Endodermal cell (in vitro differentiated cells): ENCODE measurements at regions not wholly inside any gene's neighbourhood (a gene's known extent, or its start where the extent isn't known, plus 50 kb on each side); places are given as distances from the start of the nearest gene placed in this dataset.

Source experiments
- DNase-seq: peaks from one replicate; pipeline ENCODE4 v3.0.0-alpha.2; 2017
- H3K27ac ChIP-seq: 2 replicates; pipeline ENCODE4 v1.5.1; 2013; ENCODE audit warnings: mild to moderate bottlenecking, low read depth, low read length, moderate library complexity
- H3K27me3 ChIP-seq: 2 replicates; pipeline ENCODE4 v1.6.1; 2013; ENCODE audit warnings: mild to moderate bottlenecking, low read length, moderate library complexity; ENCODE audit not compliant: insufficient read depth, control insufficient read depth, poor library complexity, severe bottlenecking
- H3K36me3 ChIP-seq: 2 replicates; pipeline ENCODE4 v1.7.0; 2013; ENCODE audit warnings: mild to moderate bottlenecking, low read length, moderate library complexity; ENCODE audit not compliant: control insufficient read depth, insufficient read depth
- H3K4me1 ChIP-seq: one replicate; pipeline ENCODE4 v1.7.0; 2013; ENCODE audit warnings: low read length; ENCODE audit not compliant: control insufficient read depth, insufficient read depth
- H3K4me3 ChIP-seq: 2 replicates; pipeline ENCODE4 v1.5.1; 2013; ENCODE audit warnings: mild to moderate bottlenecking, low read length, moderate library complexity
- H3K9ac ChIP-seq: 2 replicates; pipeline ENCODE4 v1.6.1; 2013; ENCODE audit warnings: mild to moderate bottlenecking, low read length, moderate library complexity; ENCODE audit not compliant: poor library complexity, severe bottlenecking; ENCODE audit errors: extremely low read depth
- H3K9me3 ChIP-seq: 2 replicates; pipeline ENCODE4 v1.6.1; 2013; ENCODE audit warnings: mild to moderate bottlenecking, low read length, moderate library complexity; ENCODE audit not compliant: control insufficient read depth
- H3K27ac Mint-ChIP-seq: 2 replicates; pipeline ENCODE4 v1.8.0; 2020; ENCODE audit warnings: mixed read lengths
- H3K27me3 Mint-ChIP-seq: 2 replicates; pipeline ENCODE4 v1.8.0; 2021; ENCODE audit warnings: mild to moderate bottlenecking, mixed read lengths; ENCODE audit not compliant: insufficient read depth
- H3K36me3 Mint-ChIP-seq: 2 replicates; pipeline ENCODE4 v1.8.0; 2020; ENCODE audit warnings: low read depth, mixed read lengths
- H3K4me1 Mint-ChIP-seq: 2 replicates; pipeline ENCODE4 v1.8.0; 2020; ENCODE audit warnings: mixed read lengths
- H3K4me3 Mint-ChIP-seq: 2 replicates; pipeline ENCODE4 v1.8.0; 2020; ENCODE audit warnings: mild to moderate bottlenecking, moderate library complexity, mixed read lengths
- H3K9me3 Mint-ChIP-seq: 2 replicates; pipeline ENCODE4 v1.8.0; 2020; ENCODE audit warnings: mild to moderate bottlenecking, mixed read lengths
- WGBS, 2 experiments: methylation state at CpG; one replicate each; pipeline versions ENCODE4 v1.1.5 to v1.1.7; 2013; ENCODE audit warnings: missing lambda C conversion rate in 2 of 2, mixed read lengths in 1 of 2; ENCODE audit not compliant: insufficient coverage in 1 of 2, insufficient read length in 1 of 2; 5-methylcytosine and 5-hydroxymethylcytosine counted together
- TF ChIP-seq, protein P1 (sequence below): fragments of 200-600 bp; sonication (generic); conservative IDR thresholded peaks from 2 replicates; pipeline ENCODE4 v1.5.0; 2021; ENCODE audit warnings: antibody characterized with exemption, mild to moderate bottlenecking

DNA sequence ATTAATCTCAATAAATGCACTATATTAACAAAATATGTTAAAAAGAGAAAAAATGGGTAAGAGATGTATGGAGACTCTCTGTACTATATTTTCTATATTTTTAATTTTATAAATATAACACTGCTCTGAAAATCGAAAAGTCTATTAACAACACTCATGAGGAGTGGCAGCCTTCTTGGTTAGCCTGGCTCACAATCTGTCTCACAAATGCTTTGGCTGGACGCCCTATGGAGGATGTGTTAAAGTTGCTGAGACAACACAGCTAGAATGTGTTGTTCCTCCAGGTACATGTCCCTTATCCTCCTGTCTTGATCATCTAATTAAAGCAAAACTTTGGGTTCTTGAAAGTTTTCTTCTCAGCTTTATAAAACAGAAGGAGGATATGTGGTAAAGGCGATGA is 396.6 kb upstream of the PCDH20 start:
- H3K36me3 ChIP-seq, result no peaks in the 10 kb centered on the region
- Mint-ChIP-seq H3K4me3 (no peak overlapping the region), H3K27ac (no peak overlapping the region), H3K36me3 (no peaks in the 10 kb centered on the region), H3K27me3 (no peaks in the 10 kb centered on the region), H3K4me1 (no peaks in the 10 kb centered on the region), H3K9me3 (peaks cover 3% of the 10 kb centered on the region)
- no peaks in the 10 kb centered on the region for H3K4me1 ChIP-seq
- no peak overlapping the region for H3K27ac ChIP-seq
- WGBS, 2 experiments, result 89% methylated on average over 3 of the region's 3 CpGs; no CpG with 5 or more reads in 1 of the 2 experiments
- no peak for DNase-seq
- H3K27me3 ChIP-seq, result no peaks in the 10 kb centered on the region
- TF ChIP-seq, protein P1, sequence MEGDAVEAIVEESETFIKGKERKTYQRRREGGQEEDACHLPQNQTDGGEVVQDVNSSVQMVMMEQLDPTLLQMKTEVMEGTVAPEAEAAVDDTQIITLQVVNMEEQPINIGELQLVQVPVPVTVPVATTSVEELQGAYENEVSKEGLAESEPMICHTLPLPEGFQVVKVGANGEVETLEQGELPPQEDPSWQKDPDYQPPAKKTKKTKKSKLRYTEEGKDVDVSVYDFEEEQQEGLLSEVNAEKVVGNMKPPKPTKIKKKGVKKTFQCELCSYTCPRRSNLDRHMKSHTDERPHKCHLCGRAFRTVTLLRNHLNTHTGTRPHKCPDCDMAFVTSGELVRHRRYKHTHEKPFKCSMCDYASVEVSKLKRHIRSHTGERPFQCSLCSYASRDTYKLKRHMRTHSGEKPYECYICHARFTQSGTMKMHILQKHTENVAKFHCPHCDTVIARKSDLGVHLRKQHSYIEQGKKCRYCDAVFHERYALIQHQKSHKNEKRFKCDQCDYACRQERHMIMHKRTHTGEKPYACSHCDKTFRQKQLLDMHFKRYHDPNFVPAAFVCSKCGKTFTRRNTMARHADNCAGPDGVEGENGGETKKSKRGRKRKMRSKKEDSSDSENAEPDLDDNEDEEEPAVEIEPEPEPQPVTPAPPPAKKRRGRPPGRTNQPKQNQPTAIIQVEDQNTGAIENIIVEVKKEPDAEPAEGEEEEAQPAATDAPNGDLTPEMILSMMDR, result no peak
- peaks cover 6% of the 10 kb centered on the region for H3K9me3 ChIP-seq
- no peak overlapping the region for H3K9ac ChIP-seq
- no peak overlapping the region for H3K4me3 ChIP-seq

DNA sequence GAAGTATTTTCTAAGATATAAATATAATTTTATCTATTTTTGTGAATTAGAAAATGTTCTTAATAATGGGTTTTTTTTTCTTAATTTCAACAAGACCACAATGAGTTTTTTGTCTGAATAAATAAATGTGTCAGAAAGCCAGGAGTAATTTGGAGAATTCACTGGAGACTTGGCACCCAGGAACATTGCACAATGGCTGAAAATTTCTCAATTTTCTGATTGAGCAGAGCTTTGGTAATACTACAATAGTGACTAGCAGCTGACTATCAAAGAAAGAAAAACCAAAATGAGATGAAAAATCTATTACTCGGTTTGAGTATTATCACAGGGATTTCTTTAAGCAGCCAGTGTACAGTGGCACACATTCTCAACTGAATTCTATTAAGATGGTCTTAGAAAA is 394.4 kb upstream of the PCDH20 start:
- H3K27me3 Mint-ChIP-seq, result no peaks in the 10 kb centered on the region

DNA sequence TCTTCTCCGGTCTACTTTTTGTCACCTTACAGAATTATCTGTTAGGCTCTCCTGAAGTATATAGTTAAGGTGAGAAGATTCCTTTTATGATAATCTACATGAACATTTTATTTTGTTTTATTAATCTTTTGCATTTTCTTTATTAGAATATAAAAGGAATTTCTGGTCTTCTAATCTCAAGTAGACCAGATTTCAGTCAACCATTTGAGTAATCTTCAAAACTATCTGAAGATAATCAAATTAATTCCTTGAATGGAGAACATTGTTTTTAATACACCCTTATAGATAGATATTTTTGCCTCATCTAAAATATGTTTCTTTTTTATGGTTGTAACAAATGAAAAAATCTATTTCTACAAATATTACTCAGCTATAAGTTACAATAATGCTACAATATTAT is 381.7 kb upstream of the PCDH20 start:
- H3K4me1 ChIP-seq, result no peaks in the 10 kb centered on the region
- WGBS, 2 experiments, result 100% methylated on average over 1 of the region's 1 CpG; no CpG with 5 or more reads in 1 of the 2 experiments

More for the DNA sequence above, 394.4 kb upstream of the PCDH20 start:
- no peak for DNase-seq
- Histone ChIP-seq H3K9ac (no peak overlapping the region), H3K27ac (no peak overlapping the region), H3K27me3 (no peaks in the 10 kb centered on the region), H3K36me3 (no peaks in the 10 kb centered on the region), H3K4me3 (no peak overlapping the region), H3K9me3 (no peaks in the 10 kb centered on the region), H3K4me1 (no peaks in the 10 kb centered on the region)
- Mint-ChIP-seq H3K4me3 (no peak overlapping the region), H3K4me1 (no peaks in the 10 kb centered on the region), H3K9me3 (peaks cover 3% of the 10 kb centered on the region), H3K27ac (no peak overlapping the region), H3K36me3 (no peaks in the 10 kb centered on the region)
- WGBS, 2 experiments, result 85 to 100% methylated on average over 1 of the region's 1 CpG
- TF ChIP-seq, protein P1, result no peak

More for the DNA sequence above, 381.7 kb upstream of the PCDH20 start:
- H3K4me1 Mint-ChIP-seq, result no peaks in the 10 kb centered on the region
- DNase-seq, result no peak
- TF ChIP-seq, protein P1, result no peak
- H3K27ac Mint-ChIP-seq, result no peak overlapping the region
- no peaks in the 10 kb centered on the region for H3K27me3 Mint-ChIP-seq
- no peaks in the 10 kb centered on the region for H3K9me3 ChIP-seq
- H3K4me3 ChIP-seq, result no peak overlapping the region
- no peaks in the 10 kb centered on the region for H3K36me3 Mint-ChIP-seq
- no peak overlapping the region for H3K9ac ChIP-seq
- no peaks in the 10 kb centered on the region for H3K27me3 ChIP-seq
- no peaks in the 10 kb centered on the region for H3K36me3 ChIP-seq
- no peak overlapping the region for H3K4me3 Mint-ChIP-seq
- H3K9me3 Mint-ChIP-seq, result no peaks in the 10 kb centered on the region
- no peak overlapping the region for H3K27ac ChIP-seq
